BLaER1 treated with 17β-estradiol and CSF1 and Interleukin-3, amounts not matched to agents 10 nM and 100 nM (cell line): ENCODE measurements at regions not wholly inside any gene's neighbourhood (a gene's known extent, or its start where the extent isn't known, plus 50 kb on each side); places are given as distances from the start of the nearest gene placed in this dataset.

ENCODE experiments used
- H3K27ac ChIP-seq, 11 experiments: shearing (Covaris generic); formaldehyde crosslinking; 2 replicates each; pipeline ENCODE4 v1.8.1; 2022
- H3K27me3 ChIP-seq, 11 experiments: shearing (Covaris generic); formaldehyde crosslinking; 2 replicates each; pipeline ENCODE4 v1.8.1; 2022
- H3K36me3 ChIP-seq, 11 experiments: shearing (Covaris generic); formaldehyde crosslinking; 2 replicates each; pipeline ENCODE4 v1.8.1; 2022
- H3K4me1 ChIP-seq, 10 experiments: shearing (Covaris generic); formaldehyde crosslinking; 2 replicates each; pipeline ENCODE4 v1.8.1; 2022
- H3K4me2 ChIP-seq, 11 experiments: shearing (Covaris generic); formaldehyde crosslinking; 2 replicates each; pipeline ENCODE4 v1.8.1; 2022
- H3K4me3 ChIP-seq, 10 experiments: shearing (Covaris generic); formaldehyde crosslinking; 2 replicates each; pipeline ENCODE4 v1.8.1; 2022
- H3K9ac ChIP-seq, 11 experiments: shearing (Covaris generic); formaldehyde crosslinking; 2 replicates each; pipeline ENCODE4 v1.8.1; 2022
- H3K9me3 ChIP-seq, 11 experiments: shearing (Covaris generic); formaldehyde crosslinking; replicated peaks in 1 of 11; 2 replicates each; pipeline ENCODE4 v1.8.1; 2022
- H4K20me1 ChIP-seq, 11 experiments: shearing (Covaris generic); formaldehyde crosslinking; 2 replicates each; pipeline ENCODE4 v1.8.1; 2022
- Cebpa-rat ChIP-seq, 11 experiments: shearing (Covaris generic); IDR thresholded peaks; 2 replicates each; pipeline ENCODE4 v1.8.1; 2022

DNA sequence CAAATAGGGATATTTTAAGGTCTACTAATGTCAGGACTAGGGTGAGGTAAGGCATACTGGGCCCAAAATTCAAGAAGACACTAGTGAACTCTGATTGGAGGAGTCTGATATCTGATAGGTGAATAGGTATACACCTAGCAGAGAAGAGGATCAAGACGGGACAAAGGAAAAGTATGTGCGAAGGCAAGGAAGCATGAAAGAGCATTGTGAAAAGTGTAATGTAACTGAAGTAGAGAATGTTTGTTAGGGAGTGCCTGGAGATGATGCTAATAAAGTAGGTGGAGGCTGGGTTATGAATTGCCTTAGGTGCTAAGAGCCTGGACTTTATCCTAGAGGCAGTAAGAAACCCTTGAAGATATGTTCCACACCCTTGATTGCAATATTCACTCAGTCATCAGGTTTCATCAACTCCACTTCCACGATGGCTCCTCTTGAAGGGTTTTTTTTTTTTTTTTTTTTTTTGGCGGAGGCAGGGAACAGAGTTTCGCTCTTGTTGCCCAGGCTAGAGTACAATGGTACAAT is 49.9 kb upstream of the XIAP start:
- H3K4me3 ChIP-seq, result no peak overlapping the region
- H3K4me1 ChIP-seq, result no peaks in the 10 kb centered on the region
- H3K9me3 ChIP-seq, result no peaks in the 10 kb centered on the region
- H3K4me2 ChIP-seq, result no peak overlapping the region
- no peak overlapping the region for H3K27ac ChIP-seq
- no peaks in the 10 kb centered on the region for H3K36me3 ChIP-seq
- TF ChIP-seq Cebpa-rat (IDR thresholded peaks at IDR 0.05), result no peak
- no peak overlapping the region for H3K9ac ChIP-seq
- no peaks in the 10 kb centered on the region for H3K27me3 ChIP-seq
- H4K20me1 ChIP-seq, result no peaks in the 10 kb centered on the region
